ENCODE measurements at regions not wholly inside any gene's neighbourhood (a gene's known extent, or its start where the extent isn't known, plus 50 kb on each side); places are given as distances from the start of the nearest gene placed in this dataset.

DNA sequence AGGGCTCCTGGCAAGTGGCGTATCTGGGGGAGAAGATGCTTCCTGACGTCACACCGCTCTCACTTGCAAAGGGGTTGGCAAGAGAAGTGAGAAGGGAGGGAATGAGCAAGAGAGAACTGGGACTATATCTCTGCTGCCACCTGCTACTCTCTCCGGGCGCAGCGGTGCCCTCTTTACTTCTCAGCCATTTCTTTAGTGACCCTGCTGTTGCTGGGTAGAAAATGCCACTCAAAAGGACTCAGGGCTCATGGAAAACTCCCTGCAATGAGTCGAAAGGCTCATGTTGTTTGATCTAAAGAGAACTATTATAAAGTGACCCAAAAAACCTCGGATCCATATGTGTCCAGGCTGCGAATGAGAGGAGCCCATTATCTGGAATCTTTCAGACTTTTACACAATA, 401.8 kb downstream of the SAMD5 start:
- H3K23ac ChIP-seq (ENCODE audit: insufficient read length), result no peak overlapping the region
- FAIRE-seq (no peak), DNase-seq (ENCODE audit: low read depth in 1 of 2, low spot score in 2 of 2) (no peak)
- H3K4ac ChIP-seq (replicated peaks; ENCODE audit: insufficient read length, low read depth, low read length), result no peak overlapping the region
- H2BK20ac ChIP-seq (ENCODE audit: low read length), result no peak overlapping the region
- H2BK15ac ChIP-seq (ENCODE audit: low read length), result no peak overlapping the region
- POLR2A ChIA-PET (ENCODE audit: partially characterized antibody), result no interaction called here
- H3K56ac ChIP-seq (replicated peaks; ENCODE audit: insufficient read length, low read depth, low read length), result no peak overlapping the region
- H3K27ac ChIP-seq (ENCODE audit: low read depth, low read length), result no peak overlapping the region
- no peaks in the 10 kb centered on the region for H3K23me2 ChIP-seq (ENCODE audit: low read depth, low read length)
- H3K9ac ChIP-seq (replicated peaks in 1 of 4; ENCODE audit: extremely low read depth in 1 of 4, low read depth in 3 of 4, low read length in 3 of 4), result no peak overlapping the region
- H3K9me3 ChIP-seq (ENCODE audit: insufficient read depth in 2 of 2, low read depth in 1 of 2, low read length in 1 of 2), result no peaks in the 10 kb centered on the region
- H2BK12ac ChIP-seq (ENCODE audit: low read depth, low read length), result no peak overlapping the region
- no peak overlapping the region for H2BK5ac ChIP-seq (ENCODE audit: low read depth, low read length)
- WGBS, 2 experiments (ENCODE audit: extremely low coverage in 1 of 2, insufficient coverage in 1 of 2, insufficient read length in 1 of 2, insufficient replicate concordance in 2 of 2, low coverage in 1 of 2, low lambda C conversion rate in 2 of 2, missing lambda C conversion rate in 1 of 2), result 96% methylated on average over 9 of the region's 9 CpGs; no CpG with 5 or more reads in 1 of the 2 experiments
- peaks cover 0 to 1% of the 10 kb centered on the region in 2 experiments for H4K20me1 ChIP-seq (replicated peaks in 1 of 2; ENCODE audit: control insufficient read depth in 1 of 2, insufficient read depth in 2 of 2, low read length in 2 of 2)
- H3K4me2 ChIP-seq (ENCODE audit: insufficient read depth in 1 of 2, low read depth in 2 of 2, low read length in 2 of 2), result no peak overlapping the region
- no peak overlapping the region for H4K8ac ChIP-seq (ENCODE audit: extremely low read depth, insufficient read depth, low read length)
- no peak overlapping the region for H2AFZ ChIP-seq (ENCODE audit: low read length)
- no peak overlapping the region for H3K14ac ChIP-seq (ENCODE audit: insufficient read length)
- no peaks in the 10 kb centered on the region for H3K4me1 ChIP-seq (replicated peaks in 1 of 4; ENCODE audit: control insufficient read depth in 3 of 4, insufficient read depth in 4 of 4, low read length in 3 of 4)
- H3K18ac ChIP-seq (ENCODE audit: extremely low read depth, low read length), result no peak overlapping the region
- H4K91ac ChIP-seq (replicated peaks; ENCODE audit: insufficient read length, low read length), result no peak overlapping the region
- no peak overlapping the region for H2BK120ac ChIP-seq (replicated peaks; ENCODE audit: low read depth, low read length)
- CTCF ChIA-PET (ENCODE audit: partially characterized antibody), result no interaction called here
- no peaks in the 10 kb centered on the region for H3K27me3 ChIP-seq (replicated peaks in 1 of 4; ENCODE audit: control insufficient read depth in 3 of 4, extremely low read depth in 1 of 4, insufficient read depth in 3 of 4, low read length in 3 of 4)
- H4K5ac ChIP-seq (ENCODE audit: insufficient read length, low read depth, low read length), result no peak overlapping the region
- no peak overlapping the region for H2AK5ac ChIP-seq (ENCODE audit: low read depth, low read length)
- H3K36me3 ChIP-seq (ENCODE audit: control insufficient read depth in 2 of 4, insufficient read depth in 4 of 4, low read length in 3 of 4), result no peaks in the 10 kb centered on the region
- no peaks in the 10 kb centered on the region for H3K79me2 ChIP-seq (ENCODE audit: control insufficient read depth in 1 of 2, insufficient read depth in 2 of 2, low read length in 2 of 2)
- no peak overlapping the region for H3K4me3 ChIP-seq (ENCODE audit: extremely low read depth in 1 of 4, insufficient read depth in 2 of 4, low read depth in 3 of 4, low read length in 4 of 4)
- H3K79me1 ChIP-seq (ENCODE audit: low read depth, low read length), result no peaks in the 10 kb centered on the region
- no peak for TF ChIP-seq SP4 (IDR thresholded peaks at IDR 0.05; ENCODE audit: low read length)

Measured in H1 (cell line).